Neural cell (in vitro differentiated cells): ENCODE measurements at regions not wholly inside any gene's neighbourhood (a gene's known extent, or its start where the extent isn't known, plus 50 kb on each side); places are given as distances from the start of the nearest gene placed in this dataset.

Experiments
- POLR2AphosphoS5 ChIP-seq: IDR thresholded peaks from 2 replicates; pipeline ENCODE4 v1.6.1; 2012
- TF ChIP-seq, protein P1 (sequence below): fragments of 450-650 bp; IDR thresholded peaks from 2 replicates; pipeline ENCODE4 v1.5.1; 2014; ENCODE audit warnings: antibody characterized with exemption, mild to moderate bottlenecking, moderate library complexity; ENCODE audit not compliant: poor library complexity, severe bottlenecking

DNA sequence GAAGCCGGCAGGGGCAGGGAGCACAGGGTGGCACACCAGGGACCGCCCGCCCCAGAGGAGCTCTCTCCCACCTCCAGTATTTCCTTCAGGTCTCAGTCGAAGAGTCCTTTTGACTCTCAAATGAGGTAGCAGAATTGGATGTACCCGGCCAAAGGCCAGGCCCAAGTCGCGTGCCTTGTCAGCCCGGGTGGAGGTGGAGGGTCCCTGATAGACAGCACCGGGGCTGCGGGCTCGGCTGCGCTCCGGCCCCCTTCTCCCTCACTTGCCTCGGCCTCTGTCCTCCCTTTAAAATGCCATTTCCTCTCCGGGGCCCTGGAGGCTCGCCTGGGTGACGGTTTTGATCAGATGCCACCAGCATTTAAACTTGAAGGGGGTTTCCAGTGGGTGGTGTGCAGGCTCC is 198.9 kb upstream of the SOX11 start:
- no peak for TF ChIP-seq POLR2AphosphoS5
- TF ChIP-seq, protein P1, sequence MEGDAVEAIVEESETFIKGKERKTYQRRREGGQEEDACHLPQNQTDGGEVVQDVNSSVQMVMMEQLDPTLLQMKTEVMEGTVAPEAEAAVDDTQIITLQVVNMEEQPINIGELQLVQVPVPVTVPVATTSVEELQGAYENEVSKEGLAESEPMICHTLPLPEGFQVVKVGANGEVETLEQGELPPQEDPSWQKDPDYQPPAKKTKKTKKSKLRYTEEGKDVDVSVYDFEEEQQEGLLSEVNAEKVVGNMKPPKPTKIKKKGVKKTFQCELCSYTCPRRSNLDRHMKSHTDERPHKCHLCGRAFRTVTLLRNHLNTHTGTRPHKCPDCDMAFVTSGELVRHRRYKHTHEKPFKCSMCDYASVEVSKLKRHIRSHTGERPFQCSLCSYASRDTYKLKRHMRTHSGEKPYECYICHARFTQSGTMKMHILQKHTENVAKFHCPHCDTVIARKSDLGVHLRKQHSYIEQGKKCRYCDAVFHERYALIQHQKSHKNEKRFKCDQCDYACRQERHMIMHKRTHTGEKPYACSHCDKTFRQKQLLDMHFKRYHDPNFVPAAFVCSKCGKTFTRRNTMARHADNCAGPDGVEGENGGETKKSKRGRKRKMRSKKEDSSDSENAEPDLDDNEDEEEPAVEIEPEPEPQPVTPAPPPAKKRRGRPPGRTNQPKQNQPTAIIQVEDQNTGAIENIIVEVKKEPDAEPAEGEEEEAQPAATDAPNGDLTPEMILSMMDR, result no peak
